OCI-LY7 (cell line): ENCODE measurements at regions not wholly inside any gene's neighbourhood (a gene's known extent, or its start where the extent isn't known, plus 50 kb on each side); places are given as distances from the start of the nearest gene placed in this dataset.

Source experiments
- CTCF ChIP-seq: fragments of 200-600 bp; sonication (generic); conservative IDR thresholded peaks from 2 replicates; pipeline ENCODE4 v1.5.1; 2014; ENCODE audit warnings: mild to moderate bottlenecking, antibody characterized with exemption, low read length, moderate library complexity, mixed read lengths
- EZH2phosphoT487 ChIP-seq: fragments of 200-600 bp; sonication (generic); IDR thresholded peaks from 2 replicates; pipeline ENCODE4 v1.6.1; 2018; ENCODE audit warnings: low read depth, borderline replicate concordance, mild to moderate bottlenecking, mixed run types, antibody characterized with exemption, low read length, moderate library complexity, mixed read lengths

- TF ChIP-seq CTCF (no peak), EZH2phosphoT487 (no peak)
Measured at GRCh38 chr2:7241041-7241745, 324.0 kb downstream of the RNF144A start.
